Tibial nerve (tissue), 4 donors: ENCODE measurements at regions not wholly inside any gene's neighbourhood (a gene's known extent, or its start where the extent isn't known, plus 50 kb on each side); places are given as distances from the start of the nearest gene placed in this dataset.

Experiments
- EP300 ChIP-seq, 2 donors: sonication (generic); formaldehyde crosslinking; IDR thresholded peaks; one replicate each; pipeline ENCODE4 v1.6.1; 2017; ENCODE audit warnings: antibody characterized with exemption in 2 of 2, mild to moderate bottlenecking in 1 of 2
- POLR2A ChIP-seq, 2 donors: fragments of 450-650 bp; IDR thresholded peaks; one replicate each; pipeline ENCODE4 v1.6.1; 2017; ENCODE audit warnings: antibody characterized with exemption in 2 of 2, mild to moderate bottlenecking in 2 of 2, moderate library complexity in 2 of 2
- TF ChIP-seq, protein P1 (sequence below), 5 experiments: fragments of 200-600 bp in 3 of 5; fragments of 450-650 bp in 2 of 5; sonication (generic) in 3 of 5; IDR thresholded peaks; one replicate each; pipeline ENCODE4 v1.5.1; 2016 to 2019; ENCODE audit warnings: antibody characterized with exemption in 5 of 5, mild to moderate bottlenecking in 3 of 5, moderate library complexity in 2 of 5

DNA sequence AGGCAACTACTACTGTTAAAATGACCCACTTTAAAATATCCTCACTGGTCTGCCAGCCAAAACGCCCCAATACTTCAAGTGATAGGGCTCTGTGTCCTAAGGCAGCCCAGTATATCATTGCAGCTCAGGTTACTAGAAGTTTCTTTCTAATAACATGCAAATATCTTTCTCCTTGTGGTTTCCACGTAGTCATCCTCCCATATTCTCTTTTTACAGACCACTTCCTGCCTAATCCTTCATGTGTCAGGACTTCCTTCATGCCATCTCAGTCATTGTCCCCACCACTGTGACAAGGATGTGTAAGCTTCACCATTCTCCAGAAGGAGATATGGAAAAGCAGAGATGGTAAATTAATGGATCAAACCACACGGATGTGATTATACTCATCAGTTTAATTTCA lies 813.7 kb downstream of the MAT2B start:
- TF ChIP-seq, protein P1, sequence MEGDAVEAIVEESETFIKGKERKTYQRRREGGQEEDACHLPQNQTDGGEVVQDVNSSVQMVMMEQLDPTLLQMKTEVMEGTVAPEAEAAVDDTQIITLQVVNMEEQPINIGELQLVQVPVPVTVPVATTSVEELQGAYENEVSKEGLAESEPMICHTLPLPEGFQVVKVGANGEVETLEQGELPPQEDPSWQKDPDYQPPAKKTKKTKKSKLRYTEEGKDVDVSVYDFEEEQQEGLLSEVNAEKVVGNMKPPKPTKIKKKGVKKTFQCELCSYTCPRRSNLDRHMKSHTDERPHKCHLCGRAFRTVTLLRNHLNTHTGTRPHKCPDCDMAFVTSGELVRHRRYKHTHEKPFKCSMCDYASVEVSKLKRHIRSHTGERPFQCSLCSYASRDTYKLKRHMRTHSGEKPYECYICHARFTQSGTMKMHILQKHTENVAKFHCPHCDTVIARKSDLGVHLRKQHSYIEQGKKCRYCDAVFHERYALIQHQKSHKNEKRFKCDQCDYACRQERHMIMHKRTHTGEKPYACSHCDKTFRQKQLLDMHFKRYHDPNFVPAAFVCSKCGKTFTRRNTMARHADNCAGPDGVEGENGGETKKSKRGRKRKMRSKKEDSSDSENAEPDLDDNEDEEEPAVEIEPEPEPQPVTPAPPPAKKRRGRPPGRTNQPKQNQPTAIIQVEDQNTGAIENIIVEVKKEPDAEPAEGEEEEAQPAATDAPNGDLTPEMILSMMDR (IDR thresholded peaks at IDR 0.05) = no peak
- no peak for TF ChIP-seq POLR2A (IDR thresholded peaks at IDR 0.05)
- TF ChIP-seq EP300 (IDR thresholded peaks at IDR 0.05) = no peak
